Ovary (tissue), 3 donors: ENCODE measurements at regions not wholly inside any gene's neighbourhood (a gene's known extent, or its start where the extent isn't known, plus 50 kb on each side); places are given as distances from the start of the nearest gene placed in this dataset.

Experiments used
- CTCF ChIP-seq, 3 donors: fragments of 450-650 bp in 2 of 3; fragments of 200-600 bp in 1 of 3; IDR thresholded peaks; one replicate each; pipeline versions ENCODE4 v1.5.1 to v1.8.0; 2016 to 2022; ENCODE audit warnings: antibody characterized with exemption in 3 of 3, mild to moderate bottlenecking in 1 of 3
- POLR2A ChIP-seq: fragments of 450-650 bp; IDR thresholded peaks from one replicate; pipeline ENCODE4 v1.6.1; 2017; ENCODE audit warnings: antibody characterized with exemption, mild to moderate bottlenecking, moderate library complexity
- donor health status: DM: no; HTN: no; CAD: no.

- TF ChIP-seq CTCF (IDR thresholded peaks at IDR 0.05) (no peak), POLR2A (no peak)
Observed at GRCh38 chr6:23435126-23435525, 690.9 kb upstream of the NRSN1 start.
